Activated T-helper 17 cell treated with anti-CD3 and anti-CD28 coated beads, Interleukin-2, amount 50 U/mL, for 72 hours (primary cell): ENCODE measurements at regions not wholly inside any gene's neighbourhood (a gene's known extent, or its start where the extent isn't known, plus 50 kb on each side); places are given as distances from the start of the nearest gene placed in this dataset.
A peak's percentile ranks its signal among the peaks of the same experiment; 100 is the strongest.

Source experiments
- ATAC-seq: fragments of 150-1000 bp; cut with Tn5 transposase; replicated peaks from 2 replicates; pipeline ENCODE4 v1.10.0; 2021; ENCODE audit warnings: mild to moderate bottlenecking, moderate library complexity
- H3K27ac Mint-ChIP-seq: one replicate; pipeline ENCODE4 v1.8.0; 2022; ENCODE audit warnings: mixed read lengths
- H3K27me3 Mint-ChIP-seq: one replicate; pipeline ENCODE4 v1.8.0; 2022; ENCODE audit warnings: mixed read lengths
- H3K36me3 Mint-ChIP-seq: one replicate; pipeline ENCODE4 v1.8.0; 2022; ENCODE audit warnings: low read depth, mild to moderate bottlenecking, mixed read lengths
- H3K4me1 Mint-ChIP-seq: one replicate; pipeline ENCODE4 v1.8.0; 2022; ENCODE audit warnings: mixed read lengths
- H3K4me3 Mint-ChIP-seq: one replicate; pipeline ENCODE4 v1.8.0; 2022; ENCODE audit warnings: mild to moderate bottlenecking, mixed read lengths
- H3K9me3 Mint-ChIP-seq: one replicate; pipeline ENCODE4 v1.8.0; 2022; ENCODE audit warnings: mixed read lengths

DNA sequence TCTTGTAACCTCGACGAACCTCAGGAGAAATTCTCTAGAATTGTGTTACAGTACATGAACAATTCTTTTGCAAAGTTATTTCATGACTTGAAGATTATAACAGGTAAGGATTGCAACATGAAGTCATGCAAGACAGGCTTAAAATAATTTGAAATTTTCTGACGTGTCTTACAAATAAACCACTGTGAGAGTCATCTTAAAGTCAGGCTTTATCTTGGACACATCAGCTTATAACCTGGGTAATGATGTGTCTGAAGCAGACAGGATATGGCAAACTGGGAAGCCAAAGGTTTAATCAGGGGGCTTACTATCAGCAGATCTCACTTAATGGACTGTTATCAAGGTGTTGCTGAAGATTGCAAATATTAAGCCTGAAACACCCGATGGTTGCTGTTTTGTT is 407.8 kb downstream of the KLF5 start:
- peaks cover 4% of the 10 kb centered on the region for H3K27me3 Mint-ChIP-seq

DNA sequence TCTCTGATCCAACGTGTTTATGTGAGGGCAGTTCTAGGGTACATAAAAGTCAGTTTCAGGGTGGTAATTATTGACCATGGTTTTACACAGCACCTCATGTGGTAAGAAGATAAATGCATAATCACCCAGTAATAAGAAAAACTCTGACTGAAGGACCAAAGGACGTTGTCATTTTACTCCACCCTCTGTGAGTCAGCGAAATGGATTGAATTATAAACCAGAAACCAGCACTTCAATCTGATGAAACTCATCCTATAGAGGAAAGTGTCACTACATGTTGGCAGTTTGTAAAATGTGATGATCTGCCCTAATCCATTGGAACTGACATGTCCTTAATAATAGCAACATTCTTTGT is 406.8 kb downstream of the KLF5 start:
- H3K9me3 Mint-ChIP-seq, result no peaks in the 10 kb centered on the region
- no peak overlapping the region for H3K27ac Mint-ChIP-seq
- H3K36me3 Mint-ChIP-seq, result no peaks in the 10 kb centered on the region
- H3K4me3 Mint-ChIP-seq, result no peak overlapping the region
- no peak for ATAC-seq
- H3K4me1 Mint-ChIP-seq, result no peaks in the 10 kb centered on the region
- H3K27me3 Mint-ChIP-seq, result peaks cover 4% of the 10 kb centered on the region

More for the DNA sequence above, 407.8 kb downstream of the KLF5 start:
- no peak overlapping the region for H3K4me3 Mint-ChIP-seq
- H3K4me1 Mint-ChIP-seq, result no peaks in the 10 kb centered on the region
- no peak overlapping the region for H3K27ac Mint-ChIP-seq
- H3K36me3 Mint-ChIP-seq, result no peaks in the 10 kb centered on the region
- H3K9me3 Mint-ChIP-seq, result no peaks in the 10 kb centered on the region
- no peak for ATAC-seq

DNA sequence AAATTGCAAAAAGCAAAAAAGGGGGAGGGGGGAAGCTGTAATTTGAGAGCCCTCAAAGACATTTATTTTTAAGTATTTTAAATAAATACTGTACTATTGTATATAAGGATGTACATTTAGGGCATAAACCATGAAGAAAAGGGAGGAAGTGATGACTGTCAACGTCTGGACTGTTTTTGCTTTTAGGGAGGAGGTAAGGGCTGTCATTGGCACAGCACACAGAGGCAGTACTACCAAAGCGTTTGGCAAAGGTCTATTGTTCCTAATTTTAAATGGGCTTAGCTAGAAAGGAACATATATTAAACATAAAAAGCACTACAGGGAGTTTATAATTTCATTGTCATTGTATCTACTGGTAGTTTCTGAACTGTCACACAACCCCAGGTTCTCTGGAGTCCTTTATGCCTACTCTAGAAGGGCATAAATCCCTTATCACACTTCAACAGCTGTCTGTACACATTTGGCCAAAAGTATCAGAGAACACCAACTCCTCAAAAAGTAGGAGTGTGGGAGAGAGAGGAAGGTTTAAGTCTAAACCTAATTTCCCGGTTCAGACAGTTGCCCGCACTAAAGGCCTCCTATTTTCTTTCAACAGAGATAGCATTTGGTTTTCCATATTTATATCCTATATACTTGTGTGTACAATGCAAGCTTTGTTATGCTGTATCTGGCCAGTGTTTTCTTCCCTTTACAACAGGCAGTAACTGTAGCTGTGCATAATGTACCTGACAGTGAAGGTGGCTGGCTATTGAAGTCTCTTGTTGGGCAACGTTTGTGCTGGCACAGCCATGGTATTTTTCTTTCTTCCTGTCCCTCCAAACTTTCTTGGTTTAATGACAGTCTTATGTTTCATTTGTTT is 406.2 kb downstream of the KLF5 start:
- H3K27ac Mint-ChIP-seq, result no peak overlapping the region
- no peaks in the 10 kb centered on the region for H3K36me3 Mint-ChIP-seq
- H3K9me3 Mint-ChIP-seq, result no peaks in the 10 kb centered on the region
- no peaks in the 10 kb centered on the region for H3K4me1 Mint-ChIP-seq
- H3K27me3 Mint-ChIP-seq, result peaks cover 9% of the 10 kb centered on the region
- ATAC-seq, result no peak
- H3K4me3 Mint-ChIP-seq, result no peak overlapping the region

DNA sequence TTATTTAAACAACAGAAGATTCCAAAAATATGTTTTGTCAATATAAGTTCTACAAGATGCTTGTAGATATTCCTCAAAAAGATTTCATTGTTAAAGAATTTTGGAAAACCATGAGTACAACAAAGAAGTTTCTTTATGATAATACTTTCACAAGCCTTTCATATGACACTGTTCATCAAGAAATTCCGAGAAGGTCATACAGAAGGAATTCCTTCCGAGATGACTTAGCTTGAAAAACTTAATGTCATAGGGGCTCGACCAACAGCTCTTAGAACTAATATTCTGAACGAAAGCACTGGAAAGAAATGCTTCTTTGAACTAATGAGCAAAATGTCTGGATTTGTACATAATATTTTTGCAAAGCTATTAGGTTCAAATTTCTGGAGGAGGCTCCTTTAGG is 403.4 kb downstream of the KLF5 start:
- Mint-ChIP-seq H3K27me3 (peaks cover 13% of the 10 kb centered on the region), H3K27ac (no peak overlapping the region), H3K4me1 (no peaks in the 10 kb centered on the region), H3K4me3 (no peak overlapping the region), H3K9me3 (no peaks in the 10 kb centered on the region), H3K36me3 (no peaks in the 10 kb centered on the region)
- no peak for ATAC-seq

DNA sequence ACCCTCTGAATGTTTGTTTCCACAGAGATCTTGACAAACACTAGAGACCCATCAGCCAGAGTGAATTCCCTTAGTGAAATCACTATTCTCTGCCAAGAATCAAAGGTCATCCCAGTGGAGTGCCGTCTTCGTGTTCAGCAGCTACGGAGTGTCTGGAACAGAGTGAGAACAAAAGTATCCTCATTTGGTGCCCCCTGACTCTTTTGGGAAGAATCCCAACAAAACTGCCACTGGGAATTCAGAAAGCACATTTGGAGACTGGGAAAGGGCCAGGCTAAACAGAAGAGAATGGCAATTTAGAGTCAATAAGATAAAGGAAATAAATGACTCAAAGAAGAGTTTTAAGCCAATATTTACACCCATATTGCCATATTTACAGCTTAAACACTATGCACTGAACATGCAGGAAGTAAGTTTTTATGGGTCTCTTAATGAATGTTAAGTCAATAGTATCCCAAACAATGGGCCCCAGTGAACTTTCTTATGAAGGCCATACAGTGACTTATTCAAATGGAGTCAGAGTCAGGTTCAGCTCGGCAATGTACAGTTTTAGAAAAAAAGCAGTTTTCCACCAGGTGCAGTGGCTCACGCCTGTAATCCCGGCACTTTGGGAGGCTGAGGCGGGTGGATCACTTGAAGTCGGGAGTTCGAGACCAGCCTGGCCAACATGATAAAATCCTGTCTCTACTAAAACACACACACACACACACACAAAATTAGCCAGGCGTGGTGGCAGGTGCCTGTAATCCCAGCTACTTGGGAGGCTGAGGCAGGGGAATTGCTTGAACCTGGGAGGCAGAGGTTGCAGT is 392.6 kb downstream of the KLF5 start:
- Mint-ChIP-seq H3K9me3 (peaks cover 12% of the 10 kb centered on the region), H3K36me3 (no peaks in the 10 kb centered on the region), H3K27me3 (peaks cover 4% of the 10 kb centered on the region), H3K4me3 (no peak overlapping the region), H3K4me1 (no peaks in the 10 kb centered on the region), H3K27ac (no peak overlapping the region)
- no peak for ATAC-seq

DNA sequence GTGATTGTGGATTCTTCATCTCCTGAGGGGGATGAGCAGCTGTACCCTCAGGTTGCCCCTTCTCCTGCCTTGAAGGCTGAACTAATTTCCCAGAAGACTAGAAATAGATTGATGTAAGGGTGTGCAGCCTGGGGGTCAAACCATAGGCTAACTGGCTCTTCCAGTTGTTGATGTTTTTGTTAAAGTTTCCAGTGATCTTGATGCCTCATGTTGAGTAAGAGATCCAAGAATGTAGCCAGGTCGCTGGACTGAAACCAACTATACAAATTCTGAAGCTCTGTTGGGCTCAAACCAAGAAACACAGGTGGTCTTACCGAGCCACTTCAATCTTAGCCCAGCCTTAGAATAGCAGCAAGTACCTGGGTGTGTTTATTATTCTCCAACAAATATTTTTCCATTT is 391.8 kb downstream of the KLF5 start:
- no peak for ATAC-seq
- Mint-ChIP-seq H3K36me3 (no peaks in the 10 kb centered on the region), H3K27me3 (peaks cover 6% of the 10 kb centered on the region), H3K9me3 (peaks cover 15% of the 10 kb centered on the region), H3K4me3 (no peak overlapping the region), H3K4me1 (no peaks in the 10 kb centered on the region), H3K27ac (no peak overlapping the region)

DNA sequence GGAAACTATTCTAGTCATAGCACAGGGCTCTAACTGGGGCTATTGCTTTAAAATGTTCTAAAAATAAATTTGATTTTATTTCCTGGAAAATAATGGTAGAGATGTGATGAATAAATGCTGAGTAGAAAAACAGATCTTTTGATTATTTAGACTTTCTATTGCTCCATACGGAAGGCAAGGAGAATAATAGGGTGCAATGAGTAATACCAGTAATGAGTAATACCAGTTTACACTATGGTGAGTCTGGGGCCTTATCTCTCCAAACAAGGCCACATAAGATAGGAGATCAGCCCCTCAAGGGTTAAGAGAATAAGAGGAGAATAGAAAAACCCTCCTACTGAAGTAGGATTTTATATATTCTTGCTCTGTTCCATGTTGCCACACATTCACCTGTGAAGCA is 390.4 kb downstream of the KLF5 start:
- no peaks in the 10 kb centered on the region for H3K4me1 Mint-ChIP-seq

DNA sequence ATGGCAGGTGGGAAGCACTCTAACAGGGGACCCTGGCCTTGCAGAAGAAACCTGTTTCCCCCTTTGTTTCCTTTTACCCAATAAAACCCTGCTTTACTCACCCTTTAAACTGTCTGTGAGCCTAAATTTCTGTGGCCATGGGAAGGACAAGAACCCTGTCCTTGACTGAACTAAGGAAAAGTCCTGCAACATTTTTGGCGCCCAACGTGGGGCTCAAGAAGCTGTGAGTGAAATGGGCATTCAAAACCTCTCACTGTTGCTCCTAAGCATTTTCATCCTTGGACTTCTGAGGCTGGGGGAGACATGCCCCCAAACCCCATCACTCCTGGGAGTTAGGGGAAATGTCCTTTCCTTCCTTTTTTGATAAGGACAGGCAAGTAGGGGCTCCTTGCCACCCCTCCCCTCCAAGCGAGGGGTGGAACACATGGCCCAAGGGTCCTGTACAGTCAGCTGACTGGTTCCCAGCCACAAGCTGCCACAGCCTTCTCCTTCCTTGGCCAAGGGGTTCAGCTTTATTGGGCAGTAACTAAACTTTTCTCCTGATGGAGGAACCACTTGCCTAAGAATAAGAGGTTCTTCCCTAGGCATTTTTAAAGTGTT is 381.6 kb downstream of the KLF5 start:
- Mint-ChIP-seq H3K27ac (no peak overlapping the region), H3K27me3 (no peaks in the 10 kb centered on the region), H3K4me3 (no peak overlapping the region), H3K36me3 (no peaks in the 10 kb centered on the region), H3K4me1 (no peaks in the 10 kb centered on the region), H3K9me3 (peaks cover 9% of the 10 kb centered on the region)
- no peak for ATAC-seq

More for the DNA sequence above, 390.4 kb downstream of the KLF5 start:
- Mint-ChIP-seq H3K9me3 (peaks cover 15% of the 10 kb centered on the region), H3K4me3 (no peak overlapping the region), H3K36me3 (no peaks in the 10 kb centered on the region), H3K27ac (no peak overlapping the region), H3K27me3 (peaks cover 6% of the 10 kb centered on the region)
- ATAC-seq, result no peak

DNA sequence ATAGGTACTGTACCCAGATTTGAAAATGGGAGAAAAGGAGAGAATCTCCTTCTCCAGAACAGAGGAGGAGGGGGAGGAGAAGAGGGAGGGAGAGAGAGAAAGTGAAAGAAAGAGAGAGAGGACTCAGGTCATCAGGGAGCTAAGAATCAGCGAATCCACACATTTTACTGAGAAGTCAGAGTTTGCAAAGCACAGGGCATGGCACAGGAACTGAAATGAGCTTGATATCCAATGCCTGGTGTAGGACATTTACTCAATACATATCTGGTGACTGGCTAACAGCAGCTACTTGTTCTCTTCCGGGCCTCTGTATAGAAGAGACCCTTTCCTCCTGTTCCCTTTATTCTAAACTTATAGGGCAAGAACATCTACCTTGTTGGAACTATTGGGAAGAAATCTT is 375.1 kb downstream of the KLF5 start:
- no peaks in the 10 kb centered on the region for H3K4me1 Mint-ChIP-seq
- H3K4me3 Mint-ChIP-seq, result no peak overlapping the region
- no peaks in the 10 kb centered on the region for H3K36me3 Mint-ChIP-seq
- ATAC-seq, result no peak
- no peaks in the 10 kb centered on the region for H3K9me3 Mint-ChIP-seq
- peaks cover 4% of the 10 kb centered on the region for H3K27me3 Mint-ChIP-seq
- no peak overlapping the region for H3K27ac Mint-ChIP-seq

DNA sequence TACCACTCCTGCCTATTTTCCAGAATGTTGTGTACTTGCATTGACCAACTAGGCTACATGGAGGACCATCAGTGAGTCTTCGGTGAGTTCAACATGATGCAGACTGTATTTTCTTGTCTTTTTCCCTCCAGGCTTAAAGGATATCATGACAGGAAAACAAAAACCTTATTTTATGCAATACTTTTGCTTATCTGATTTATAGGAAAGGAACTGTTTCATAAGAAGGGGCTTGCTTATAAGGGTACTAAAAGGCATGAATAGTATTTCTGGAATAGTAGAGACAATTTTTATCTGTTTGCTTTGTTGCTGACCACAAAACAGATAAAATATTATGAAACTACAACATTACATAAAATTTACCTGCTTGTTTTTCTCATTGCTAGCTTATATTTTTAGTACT is 374.7 kb downstream of the KLF5 start:
- Mint-ChIP-seq H3K27ac (no peak overlapping the region), H3K36me3 (no peaks in the 10 kb centered on the region)

DNA sequence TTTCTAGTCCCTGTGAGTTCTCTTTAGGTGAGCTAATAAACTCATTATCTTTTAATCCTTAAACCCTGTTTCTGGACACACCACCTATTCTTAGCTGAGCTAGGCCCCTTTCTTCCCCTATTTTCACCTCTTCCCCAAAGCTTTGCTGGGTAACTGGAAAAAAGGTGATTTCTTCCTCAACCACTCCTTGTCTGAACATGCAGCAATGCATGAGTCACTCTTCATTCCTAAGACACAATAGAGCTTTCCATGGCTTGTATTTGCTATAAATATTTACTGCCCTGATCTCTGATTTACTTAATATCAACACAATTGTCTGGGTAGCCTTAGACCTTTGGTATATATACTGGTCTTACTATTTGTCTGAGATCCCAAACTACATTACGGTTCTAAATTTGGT is 370.9 kb downstream of the KLF5 start:
- no peaks in the 10 kb centered on the region for H3K9me3 Mint-ChIP-seq
- no peaks in the 10 kb centered on the region for H3K4me1 Mint-ChIP-seq
- peaks cover 7% of the 10 kb centered on the region for H3K27me3 Mint-ChIP-seq
- ATAC-seq, result no peak
- H3K4me3 Mint-ChIP-seq, result no peak overlapping the region
- no peaks in the 10 kb centered on the region for H3K36me3 Mint-ChIP-seq
- H3K27ac Mint-ChIP-seq, result no peak overlapping the region

More for the DNA sequence above, 374.7 kb downstream of the KLF5 start:
- H3K27me3 Mint-ChIP-seq, result peaks cover 4% of the 10 kb centered on the region
- no peak for ATAC-seq
- no peaks in the 10 kb centered on the region for H3K9me3 Mint-ChIP-seq
- no peak overlapping the region for H3K4me3 Mint-ChIP-seq
- H3K4me1 Mint-ChIP-seq, result no peaks in the 10 kb centered on the region

DNA sequence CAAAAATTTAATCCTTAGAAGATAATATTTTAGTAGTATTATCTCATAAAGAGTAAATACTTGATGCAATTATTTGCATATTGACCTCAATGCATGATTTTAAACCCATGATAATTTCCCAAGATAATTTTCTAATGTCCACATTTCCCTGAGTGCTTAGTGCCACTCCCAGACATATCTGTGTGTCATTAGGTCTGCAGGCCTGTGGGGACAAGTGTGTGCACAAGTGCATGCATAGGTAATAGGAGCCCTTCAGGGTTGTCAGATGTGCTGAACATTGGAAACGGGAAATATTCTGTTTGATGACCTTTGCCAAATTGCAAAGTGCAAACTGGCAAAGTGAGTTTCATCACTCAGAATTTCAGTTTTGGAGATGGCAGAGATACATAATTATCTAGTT is 369.9 kb downstream of the KLF5 start:
- H3K27ac Mint-ChIP-seq, result no peak overlapping the region
- no peaks in the 10 kb centered on the region for H3K4me1 Mint-ChIP-seq
- no peaks in the 10 kb centered on the region for H3K36me3 Mint-ChIP-seq
- H3K4me3 Mint-ChIP-seq, result peak overlapping the region; percentile 28
- H3K27me3 Mint-ChIP-seq, result peaks cover 7% of the 10 kb centered on the region
- no peak for ATAC-seq
- no peaks in the 10 kb centered on the region for H3K9me3 Mint-ChIP-seq

DNA sequence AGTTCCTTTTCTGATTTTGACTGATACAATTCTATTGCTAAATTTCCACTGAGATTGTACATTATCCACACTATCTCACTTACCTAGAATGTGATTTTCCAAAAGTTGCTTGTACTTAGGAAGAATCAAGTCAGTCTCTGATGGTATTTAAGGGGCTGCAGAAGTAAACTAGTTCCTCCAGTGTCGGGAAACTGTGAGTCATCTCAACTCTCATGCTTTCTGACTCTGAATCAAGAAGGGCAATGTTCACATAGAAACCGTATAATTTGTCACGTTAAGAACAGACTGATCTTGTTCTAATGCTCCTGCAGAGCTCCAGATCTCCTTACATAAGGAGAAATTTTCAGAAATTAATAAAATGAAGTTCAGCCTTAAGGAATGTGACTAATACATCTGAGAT is 369.3 kb downstream of the KLF5 start:
- Mint-ChIP-seq H3K4me3 (peak overlapping the region; percentile 28), H3K9me3 (no peaks in the 10 kb centered on the region), H3K27ac (no peak overlapping the region), H3K4me1 (no peaks in the 10 kb centered on the region), H3K27me3 (peaks cover 7% of the 10 kb centered on the region), H3K36me3 (no peaks in the 10 kb centered on the region)
- ATAC-seq, result peak; percentile 56

DNA sequence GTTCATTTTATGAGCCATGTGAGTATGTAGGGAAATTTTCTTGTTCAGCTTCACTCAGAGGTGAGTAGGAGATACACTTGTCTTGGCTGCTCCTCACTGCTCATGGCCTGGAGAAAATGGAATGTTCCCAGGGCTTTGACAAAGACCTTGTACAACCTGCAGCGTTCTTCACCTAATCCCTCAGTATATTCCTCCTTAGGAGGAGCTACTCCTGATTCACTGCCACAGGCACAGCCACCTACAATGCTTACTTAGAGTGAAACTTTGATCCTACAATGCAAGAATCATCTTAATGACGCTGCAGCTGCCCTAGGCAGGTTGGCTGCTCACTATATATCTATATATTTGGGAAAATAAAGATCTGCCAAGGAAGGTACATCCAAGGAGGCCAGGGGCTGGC is 364.2 kb downstream of the KLF5 start:
- no peak overlapping the region for H3K27ac Mint-ChIP-seq

More for the DNA sequence above, 364.2 kb downstream of the KLF5 start:
- Mint-ChIP-seq H3K9me3 (no peaks in the 10 kb centered on the region), H3K36me3 (no peaks in the 10 kb centered on the region), H3K4me1 (no peaks in the 10 kb centered on the region), H3K27me3 (peaks cover 4% of the 10 kb centered on the region), H3K4me3 (no peak overlapping the region)
- ATAC-seq, result no peak
